Erythroblast (primary cell): ENCODE measurements at regions not wholly inside any gene's neighbourhood (a gene's known extent, or its start where the extent isn't known, plus 50 kb on each side); places are given as distances from the start of the nearest gene placed in this dataset.

Experiments used
- GATA1 ChIP-seq: IDR thresholded peaks from 2 replicates; pipeline ENCODE4 v1.6.1; 2011; ENCODE audit warnings: low read depth, mild to moderate bottlenecking, control low read depth, low read length, moderate library complexity
- POLR2A ChIP-seq: IDR thresholded peaks from 2 replicates; pipeline ENCODE4 v1.6.1; 2011; ENCODE audit warnings: mild to moderate bottlenecking, low read length

- TF ChIP-seq POLR2A (no peak), GATA1 (no peak)
Observed at GRCh38 chr14:38083039-38083438, 124.7 kb upstream of the SSTR1 start.
